H1 (cell line): ENCODE measurements at regions not wholly inside any gene's neighbourhood (a gene's known extent, or its start where the extent isn't known, plus 50 kb on each side); places are given as distances from the start of the nearest gene placed in this dataset.

Source experiments
- CBX8 ChIP-seq: fragments of 300-800, 300-1000 bp; sonication (generic); IDR thresholded peaks from 2 replicates; pipeline ENCODE4 v1.7.1; 2016; ENCODE audit warnings: low read depth, low read length, borderline replicate concordance
- CREB1 ChIP-seq: IDR thresholded peaks from 2 replicates; pipeline ENCODE4 v1.6.1; 2012; ENCODE audit warnings: inconsistent platforms
- RXRA ChIP-seq: IDR thresholded peaks from 2 replicates; pipeline ENCODE4 v1.6.1; 2011; ENCODE audit warnings: low read depth, mild to moderate bottlenecking, low read length, moderate library complexity; ENCODE audit not compliant: insufficient read depth
- SIN3A ChIP-seq, 2 experiments: IDR thresholded peaks in 1 of 2; conservative IDR thresholded peaks in 1 of 2; 2 replicates each; pipeline ENCODE4 v1.6.1; 2011 to 2012; ENCODE audit warnings: low read length in 2 of 2, improper control_type of control experiment in 1 of 2, low read depth in 1 of 2, mild to moderate bottlenecking in 1 of 2
- TF ChIP-seq, protein P1 (sequence below), 3 experiments: IDR thresholded peaks; 1 replicate in 2 of 3; 2 replicates in 1 of 3; pipeline versions ENCODE4 v1.5.1 to v1.6.1; 2011; ENCODE audit warnings: low read length in 3 of 3, mild to moderate bottlenecking in 3 of 3, inconsistent platforms in 2 of 3, low read depth in 1 of 3, moderate library complexity in 1 of 3; ENCODE audit not compliant: insufficient read depth in 1 of 3; ENCODE audit errors: control extremely low read depth in 1 of 3

DNA sequence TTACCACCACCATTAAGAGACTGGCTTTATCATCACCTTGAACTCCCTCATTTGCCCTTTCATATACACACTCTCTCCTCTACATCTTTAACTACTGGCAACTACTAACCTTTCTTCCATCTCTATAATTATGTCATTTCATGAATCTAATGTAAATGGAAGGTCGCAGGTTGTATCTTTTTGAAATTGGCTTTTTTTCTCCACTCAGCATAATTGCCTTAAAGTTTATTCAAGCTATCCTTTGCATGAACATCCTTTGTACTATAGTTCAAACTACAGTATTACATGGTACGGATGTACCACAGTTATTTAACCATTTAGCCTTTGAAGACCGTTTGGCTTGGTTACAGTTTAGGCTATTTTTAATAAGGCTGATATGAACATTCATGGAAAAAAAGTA is 129.5 kb upstream of the ZNF804A start (continued):
- TF ChIP-seq SIN3A (conservative IDR thresholded peaks at IDR 0.05 in 1 of 2, IDR thresholded peaks at IDR 0.05 in 1 of 2; ENCODE audit: low read depth in 1 of 2, low read length in 2 of 2) (no peak), RXRA (no peak), CBX8 (no peak), CREB1 (no peak)
- TF ChIP-seq, protein P1, sequence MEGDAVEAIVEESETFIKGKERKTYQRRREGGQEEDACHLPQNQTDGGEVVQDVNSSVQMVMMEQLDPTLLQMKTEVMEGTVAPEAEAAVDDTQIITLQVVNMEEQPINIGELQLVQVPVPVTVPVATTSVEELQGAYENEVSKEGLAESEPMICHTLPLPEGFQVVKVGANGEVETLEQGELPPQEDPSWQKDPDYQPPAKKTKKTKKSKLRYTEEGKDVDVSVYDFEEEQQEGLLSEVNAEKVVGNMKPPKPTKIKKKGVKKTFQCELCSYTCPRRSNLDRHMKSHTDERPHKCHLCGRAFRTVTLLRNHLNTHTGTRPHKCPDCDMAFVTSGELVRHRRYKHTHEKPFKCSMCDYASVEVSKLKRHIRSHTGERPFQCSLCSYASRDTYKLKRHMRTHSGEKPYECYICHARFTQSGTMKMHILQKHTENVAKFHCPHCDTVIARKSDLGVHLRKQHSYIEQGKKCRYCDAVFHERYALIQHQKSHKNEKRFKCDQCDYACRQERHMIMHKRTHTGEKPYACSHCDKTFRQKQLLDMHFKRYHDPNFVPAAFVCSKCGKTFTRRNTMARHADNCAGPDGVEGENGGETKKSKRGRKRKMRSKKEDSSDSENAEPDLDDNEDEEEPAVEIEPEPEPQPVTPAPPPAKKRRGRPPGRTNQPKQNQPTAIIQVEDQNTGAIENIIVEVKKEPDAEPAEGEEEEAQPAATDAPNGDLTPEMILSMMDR (IDR thresholded peaks at IDR 0.05; ENCODE audit: control extremely low read depth in 1 of 3, insufficient read depth in 1 of 3, low read depth in 1 of 3, low read length in 3 of 3), result no peak
